ENCODE measurements at regions not wholly inside any gene's neighbourhood (a gene's known extent, or its start where the extent isn't known, plus 50 kb on each side); places are given as distances from the start of the nearest gene placed in this dataset.

DNA sequence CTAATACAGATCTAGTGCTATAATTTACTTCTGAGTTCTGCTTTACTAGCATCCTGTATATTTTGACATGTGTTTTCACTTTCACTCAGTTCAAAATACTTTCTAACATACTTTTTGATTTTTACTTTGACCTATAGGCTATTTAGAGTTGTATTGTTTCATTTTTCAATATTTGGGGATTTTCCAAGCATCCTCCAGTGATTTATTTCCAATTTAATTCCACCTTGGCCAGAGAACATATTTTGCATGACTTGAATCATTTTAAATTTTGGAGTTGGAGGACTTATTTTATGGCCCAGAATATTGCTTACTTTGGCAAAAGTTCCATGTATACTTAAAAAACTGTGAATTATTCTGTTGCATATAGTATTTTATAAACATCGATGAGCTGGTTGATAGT is 1215.6 kb upstream of the MAP3K7 start:
- no peak for TF ChIP-seq CTCF (conservative IDR thresholded peaks at IDR 0.05; ENCODE audit: low read depth, low read length)
- TF ChIP-seq EZH2 (IDR thresholded peaks at IDR 0.05; ENCODE audit: borderline replicate concordance, low read depth, low read length, poor library complexity, severe bottlenecking), result no peak

All from A673 (cell line).